HG03108 (cell line): ENCODE measurements at regions not wholly inside any gene's neighbourhood (a gene's known extent, or its start where the extent isn't known, plus 50 kb on each side); places are given as distances from the start of the nearest gene placed in this dataset.

Experiments used
- ATAC-seq: cut with Tn5 transposase; IDR thresholded peaks from one replicate; pipeline ENCODE4 v1.9.1; 2021; ENCODE audit warnings: moderate library complexity; ENCODE audit not compliant: unreplicated experiment

GRCh38 chr6:4308364-4308763 is 173.0 kb upstream of the ECI2 start:
- ATAC-seq, result no peak

- no peak for ATAC-seq
Observed at GRCh38 chr6:4304927-4305455, 169.6 kb upstream of the ECI2 start.

DNA sequence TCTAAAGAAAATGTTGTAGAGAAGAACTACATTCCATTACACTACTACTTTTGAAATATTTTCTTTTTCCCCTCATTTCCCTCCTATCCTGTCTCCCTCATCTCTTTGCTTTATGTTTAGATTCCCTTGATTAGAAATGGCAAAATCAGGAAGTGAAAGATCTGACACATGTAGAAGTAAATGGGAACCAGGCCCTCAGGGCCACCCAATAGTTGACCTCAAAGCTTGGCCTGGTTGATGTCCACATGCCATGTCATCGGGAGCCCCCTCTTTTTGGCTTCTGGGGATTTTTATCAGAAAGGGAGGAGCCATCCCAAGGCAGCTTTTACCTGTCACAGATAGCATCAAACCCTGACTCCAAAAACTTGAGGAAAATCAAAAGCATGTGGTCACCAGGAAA is 168.3 kb upstream of the ECI2 start:
- ATAC-seq, result no peak

DNA sequence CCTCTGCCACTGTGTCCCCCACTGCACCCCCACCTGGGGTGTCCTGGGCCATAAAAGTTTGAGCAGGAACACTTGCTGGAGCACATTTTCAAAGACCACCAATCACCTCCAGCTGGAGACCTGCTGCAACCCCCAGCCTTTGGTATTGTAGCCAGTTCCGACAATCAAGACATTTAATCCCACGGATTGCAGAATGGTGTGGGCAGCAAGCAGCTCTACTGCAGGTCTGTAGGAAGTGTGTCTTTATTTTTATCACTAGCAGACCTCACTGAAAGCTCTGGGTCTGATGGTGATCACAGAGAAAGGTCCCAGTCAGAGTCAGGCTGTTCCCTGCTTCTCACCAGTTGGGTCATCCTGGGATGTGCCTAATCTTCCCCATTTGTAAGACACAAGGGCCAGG is 167.1 kb upstream of the ECI2 start:
- ATAC-seq, result no peak

GRCh38 chr6:4301871-4302270 is 166.5 kb upstream of the ECI2 start:
- ATAC-seq, result no peak

DNA sequence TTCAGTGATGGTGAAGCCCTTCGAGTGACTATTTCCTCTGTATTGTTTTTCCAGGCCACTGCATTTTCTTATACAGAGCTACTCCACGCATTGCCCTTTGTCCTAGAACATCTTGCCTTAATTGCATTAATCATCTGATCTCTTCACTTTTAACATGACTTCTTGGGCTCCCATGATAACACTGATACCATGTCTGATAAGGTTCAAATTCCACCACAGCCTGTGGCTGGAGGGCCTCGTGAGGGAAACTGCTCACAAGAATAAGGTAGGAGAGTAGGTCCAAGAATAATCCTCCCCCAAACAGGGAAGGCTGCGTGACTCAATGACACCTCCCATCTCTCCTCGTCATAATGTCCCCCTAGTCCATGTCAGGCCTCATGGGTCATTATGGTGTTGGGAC is 165.5 kb upstream of the ECI2 start:
- no peak for ATAC-seq

DNA sequence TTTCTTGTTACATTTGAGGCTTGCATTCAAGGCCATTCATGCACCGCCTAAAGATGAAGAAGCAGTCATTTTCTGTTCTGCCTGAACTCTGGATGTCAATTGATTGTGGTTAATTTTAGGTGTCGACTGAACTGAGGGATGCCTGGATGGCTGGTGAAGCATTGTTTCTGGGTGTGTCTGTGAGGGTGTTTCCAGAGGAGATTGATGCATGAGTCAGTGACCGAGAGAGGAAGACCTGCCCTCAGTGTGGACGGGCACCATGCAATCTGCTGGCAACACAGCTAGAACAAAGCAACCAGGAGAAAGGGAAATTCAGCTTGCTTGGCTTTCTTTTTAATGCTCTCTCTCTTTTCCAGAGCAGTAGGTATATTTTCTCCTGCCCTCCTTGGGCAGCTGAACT is 164.1 kb upstream of the ECI2 start:
- no peak for ATAC-seq

DNA sequence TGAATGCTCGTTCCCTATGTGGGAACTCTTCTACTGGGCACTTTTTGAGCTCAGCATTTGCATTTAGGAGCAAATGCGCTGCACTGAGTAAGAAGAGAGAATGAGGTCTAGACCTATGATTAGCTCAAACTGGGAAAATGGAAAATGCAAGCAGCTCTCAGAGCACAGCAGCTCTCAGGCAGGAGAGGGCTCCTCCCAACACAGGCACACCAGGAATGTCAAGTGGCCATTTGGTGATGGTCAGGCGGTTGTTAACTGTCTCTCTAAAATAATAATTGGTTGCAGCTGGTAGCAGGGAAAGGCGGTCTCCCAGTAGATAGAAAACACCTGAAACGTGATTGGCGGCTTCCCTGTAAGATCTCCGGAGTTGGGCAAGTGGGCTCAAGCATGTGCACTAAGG is 162.0 kb upstream of the ECI2 start:
- no peak for ATAC-seq

GRCh38 chr6:4296552-4296951 is 161.2 kb upstream of the ECI2 start:
- no peak for ATAC-seq

DNA sequence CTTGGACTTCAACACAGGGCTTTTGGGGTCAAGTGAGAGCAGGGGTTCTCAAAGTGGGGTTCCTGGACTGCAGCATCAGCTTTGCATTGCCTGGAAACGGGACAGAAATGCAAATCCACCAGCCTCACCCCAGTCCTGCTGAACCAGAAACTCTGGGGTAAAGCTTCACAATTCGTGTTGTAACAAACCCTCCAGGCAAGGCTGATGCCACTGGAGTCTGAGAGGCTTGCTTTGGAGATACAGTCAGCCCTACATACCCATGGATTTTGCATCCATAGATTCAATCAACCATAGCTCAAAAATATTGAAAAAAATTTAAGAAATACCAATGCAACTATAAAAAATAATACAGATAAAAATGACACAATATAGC is 160.4 kb upstream of the ECI2 start:
- no peak for ATAC-seq

- ATAC-seq, result no peak
Observed at GRCh38 chr6:4295058-4295782, 159.8 kb upstream of the ECI2 start.

DNA sequence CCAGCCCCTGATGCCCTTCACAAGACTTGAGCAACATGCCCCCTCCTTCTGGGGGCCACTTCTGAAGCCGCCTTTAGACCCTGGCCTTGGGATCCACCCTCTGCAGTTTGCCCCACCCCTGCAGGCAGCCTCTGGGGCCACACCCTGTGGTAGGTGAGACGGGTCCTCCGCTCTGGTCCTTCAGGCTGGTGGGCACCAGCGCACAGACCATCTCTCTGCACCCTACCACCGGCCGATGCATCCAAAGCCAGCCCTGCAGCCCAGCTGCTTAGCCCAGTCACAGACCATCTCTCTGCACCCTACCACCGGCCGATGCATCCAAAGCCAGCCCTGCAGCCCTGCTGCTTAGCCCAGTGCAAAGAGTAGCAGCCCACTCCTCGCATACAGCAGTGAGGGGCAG is 159.3 kb upstream of the ECI2 start:
- no peak for ATAC-seq

DNA sequence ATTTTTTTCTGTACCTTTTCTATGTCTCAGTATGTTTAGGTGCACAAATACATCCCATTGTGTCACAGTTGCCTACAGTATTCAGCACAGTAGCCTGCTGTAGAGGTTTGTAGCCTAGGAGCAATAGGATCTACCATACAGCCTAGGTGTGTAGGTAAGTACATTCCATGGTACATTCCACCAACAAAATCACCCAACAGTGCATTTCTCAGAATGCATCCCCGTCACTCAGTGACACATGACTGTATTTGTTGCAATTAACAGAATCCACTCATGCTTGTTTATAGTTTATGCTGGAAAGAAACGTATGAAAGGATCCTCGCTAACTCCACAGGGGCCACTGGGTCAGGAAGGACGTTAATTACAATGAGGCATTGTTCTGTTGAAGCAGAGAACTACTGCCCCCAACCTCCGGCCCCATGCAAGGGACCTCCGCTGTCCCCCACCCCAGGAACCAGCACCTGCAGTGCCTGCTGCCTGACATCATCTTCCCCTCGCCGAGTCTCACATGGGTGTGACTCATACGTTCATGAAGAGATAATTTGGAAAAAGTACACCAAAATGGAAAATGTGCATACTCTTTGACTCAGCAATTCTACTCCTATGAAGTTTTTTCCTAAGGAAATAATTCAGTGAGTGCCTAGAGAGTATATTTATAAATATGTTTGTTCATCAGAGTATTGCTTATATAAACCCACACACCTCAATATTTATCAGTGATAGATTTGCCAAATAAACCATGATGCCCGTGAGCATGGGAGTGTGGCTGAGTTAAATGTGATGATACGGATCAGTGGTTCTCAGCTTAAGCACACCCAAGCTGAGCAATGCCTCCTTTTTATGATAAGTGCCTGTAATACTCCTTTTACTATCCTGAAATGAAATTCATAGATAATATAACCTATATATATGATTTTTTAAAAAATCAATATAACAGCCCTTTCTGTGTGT is 156.4 kb upstream of the ECI2 start:
- ATAC-seq, result no peak

DNA sequence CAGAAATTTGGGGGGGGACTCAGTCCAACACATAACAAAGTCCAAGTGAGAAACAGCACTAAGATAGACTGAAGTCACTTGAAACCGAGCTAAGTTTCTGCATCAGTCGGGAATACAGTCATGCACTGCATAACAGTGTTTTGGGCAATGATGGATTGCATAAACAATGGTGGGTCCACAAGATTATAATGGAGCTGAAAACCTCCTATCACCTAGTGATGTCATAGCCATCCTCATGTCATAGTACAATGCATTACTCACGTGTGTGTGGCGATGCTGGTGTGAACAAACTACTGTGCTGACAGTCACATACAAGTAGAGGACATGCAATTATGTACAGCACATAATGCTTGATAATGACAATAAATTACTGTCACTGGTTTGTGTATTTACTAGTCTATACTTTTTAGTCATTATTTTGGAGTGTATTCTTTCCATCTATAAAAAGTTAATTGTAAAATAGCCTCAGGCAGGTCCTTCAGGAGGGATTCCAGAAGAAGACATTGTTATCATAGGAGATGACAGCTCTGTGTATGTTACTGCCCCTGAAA is 154.5 kb upstream of the ECI2 start:
- ATAC-seq, result no peak

GRCh38 chr6:4287811-4288244 is 152.5 kb upstream of the ECI2 start:
- no peak for ATAC-seq

GRCh38 chr6:4287372-4287771 is 152.0 kb upstream of the ECI2 start:
- no peak for ATAC-seq

- ATAC-seq, result no peak
Observed at GRCh38 chr6:4282926-4283325, 147.6 kb upstream of the ECI2 start.

GRCh38 chr6:4281341-4282293 is 146.2 kb upstream of the ECI2 start:
- peak; percentile 93 for ATAC-seq

DNA sequence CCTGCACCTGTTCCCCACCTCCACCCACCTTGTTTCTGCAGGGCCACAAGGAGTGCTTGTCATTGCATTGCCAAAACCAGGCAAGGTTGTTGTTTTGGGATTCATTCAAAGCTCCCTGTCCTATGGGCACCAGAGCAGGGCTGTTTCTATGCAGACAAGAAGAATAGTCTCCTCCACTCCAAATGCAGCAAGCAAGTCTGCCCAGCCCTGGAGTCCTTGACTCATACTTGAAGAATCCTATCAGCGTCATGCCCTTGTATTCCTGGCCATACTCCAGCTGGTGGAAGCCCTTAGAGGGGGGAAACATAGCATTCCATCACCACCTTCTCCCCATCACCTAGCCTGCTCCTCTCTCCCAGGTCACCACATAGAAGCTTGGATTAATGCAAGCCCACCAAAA is 145.3 kb upstream of the ECI2 start:
- ATAC-seq, result no peak

DNA sequence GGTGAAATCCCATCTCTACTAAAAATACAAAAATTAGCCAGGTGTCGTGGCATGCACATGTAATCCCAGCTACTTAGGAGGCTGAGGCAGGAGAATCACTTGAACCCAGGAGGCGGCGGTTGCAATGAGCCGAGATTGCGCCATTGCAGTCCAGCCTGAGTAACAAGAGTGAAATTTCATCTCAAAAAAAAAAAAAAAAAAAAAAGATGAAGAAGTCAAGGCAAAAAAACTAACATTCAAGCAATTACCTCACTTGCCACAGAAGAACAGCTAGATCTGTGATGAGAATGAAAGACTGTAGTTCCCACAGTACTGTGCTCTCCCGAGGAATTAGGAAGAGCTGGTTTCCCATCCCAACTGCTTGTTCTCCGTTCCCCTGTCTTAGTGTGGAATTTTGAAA is 144.7 kb upstream of the ECI2 start:
- ATAC-seq, result no peak
